ENCODE measurements at regions not wholly inside any gene's neighbourhood (a gene's known extent, or its start where the extent isn't known, plus 50 kb on each side); places are given as distances from the start of the nearest gene placed in this dataset.

DNA sequence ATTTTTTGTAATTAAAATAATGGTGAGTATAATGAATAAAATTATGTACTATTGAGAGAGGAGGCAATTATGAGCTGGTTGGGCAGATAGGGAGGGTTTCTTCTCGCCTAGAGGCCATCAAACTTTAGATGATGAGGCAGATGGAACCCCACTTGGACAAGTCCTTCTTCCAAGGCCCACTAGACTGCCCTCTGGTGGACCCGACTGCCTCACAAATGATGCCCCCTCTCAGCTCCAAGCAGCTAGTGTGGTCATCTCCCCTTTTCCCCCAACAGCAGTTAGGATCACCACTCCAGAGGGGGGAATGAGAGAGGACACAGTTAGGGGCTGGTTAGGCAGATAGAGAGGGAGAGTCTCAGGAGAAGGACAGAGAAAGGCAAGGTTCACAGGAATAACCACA, 348.0 kb upstream of the CDH18 start:
- Histone ChIP-seq H2AFZ (replicated peaks) (no peak overlapping the region), H3K36me3 (no peaks in the 10 kb centered on the region), H4K20me1 (ENCODE audit: low read depth) (no peaks in the 10 kb centered on the region), H3F3A (ENCODE audit: low read depth) (no peaks in the 10 kb centered on the region), H3K4me1 (no peaks in the 10 kb centered on the region), H3K27ac (no peak overlapping the region), H3K4me3 (no peak overlapping the region), H3K4me2 (no peak overlapping the region), H3K27me3 (no peaks in the 10 kb centered on the region), H3K79me2 (ENCODE audit: low read depth) (no peaks in the 10 kb centered on the region), H3K9me3 (ENCODE audit: low read depth) (no peaks in the 10 kb centered on the region), H3K9ac (no peak overlapping the region)
- TF ChIP-seq, protein P1, sequence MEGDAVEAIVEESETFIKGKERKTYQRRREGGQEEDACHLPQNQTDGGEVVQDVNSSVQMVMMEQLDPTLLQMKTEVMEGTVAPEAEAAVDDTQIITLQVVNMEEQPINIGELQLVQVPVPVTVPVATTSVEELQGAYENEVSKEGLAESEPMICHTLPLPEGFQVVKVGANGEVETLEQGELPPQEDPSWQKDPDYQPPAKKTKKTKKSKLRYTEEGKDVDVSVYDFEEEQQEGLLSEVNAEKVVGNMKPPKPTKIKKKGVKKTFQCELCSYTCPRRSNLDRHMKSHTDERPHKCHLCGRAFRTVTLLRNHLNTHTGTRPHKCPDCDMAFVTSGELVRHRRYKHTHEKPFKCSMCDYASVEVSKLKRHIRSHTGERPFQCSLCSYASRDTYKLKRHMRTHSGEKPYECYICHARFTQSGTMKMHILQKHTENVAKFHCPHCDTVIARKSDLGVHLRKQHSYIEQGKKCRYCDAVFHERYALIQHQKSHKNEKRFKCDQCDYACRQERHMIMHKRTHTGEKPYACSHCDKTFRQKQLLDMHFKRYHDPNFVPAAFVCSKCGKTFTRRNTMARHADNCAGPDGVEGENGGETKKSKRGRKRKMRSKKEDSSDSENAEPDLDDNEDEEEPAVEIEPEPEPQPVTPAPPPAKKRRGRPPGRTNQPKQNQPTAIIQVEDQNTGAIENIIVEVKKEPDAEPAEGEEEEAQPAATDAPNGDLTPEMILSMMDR (IDR thresholded peaks at IDR 0.05) = peak; percentile 17
- TF ChIP-seq EZH2phosphoT487 (IDR thresholded peaks at IDR 0.05) = no peak
- no peak for TF ChIP-seq EZH2 (IDR thresholded peaks at IDR 0.05)
- DNase-seq (ENCODE audit: low spot score) = peak; percentile 3
- no peaks in the 10 kb centered on the region for H3K27me3 Mint-ChIP-seq (ENCODE audit: insufficient read depth, low read depth)
- no peaks in the 10 kb centered on the region for H3K4me1 Mint-ChIP-seq
- H3K4me3 Mint-ChIP-seq = no peak overlapping the region
- H3K36me3 Mint-ChIP-seq = peaks cover 17% of the 10 kb centered on the region
- peaks cover 11% of the 10 kb centered on the region for H3K9me3 Mint-ChIP-seq
- H3K27ac Mint-ChIP-seq = no peak overlapping the region

DNA sequence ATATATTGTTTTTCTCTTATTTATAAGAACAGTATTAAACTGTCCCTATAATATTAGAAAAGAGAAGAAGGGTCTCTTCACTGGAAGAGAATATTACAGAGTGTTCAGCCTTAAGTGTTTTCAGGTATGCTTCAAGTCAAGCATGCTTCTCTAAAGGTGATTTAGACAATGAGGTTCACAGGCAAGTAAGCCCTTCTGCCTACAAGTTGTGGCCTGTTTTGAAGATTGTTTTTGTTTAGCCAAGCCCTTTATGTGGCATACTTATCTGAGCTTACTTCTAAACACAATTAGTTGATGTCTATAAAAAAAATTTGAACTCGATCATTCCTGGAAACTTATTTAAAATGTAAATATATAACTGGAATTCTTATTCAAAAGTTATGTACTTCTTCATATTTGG, 343.8 kb upstream of the CDH18 start:
- no peak for DNase-seq (ENCODE audit: low spot score)
- Histone ChIP-seq H3K9me3 (ENCODE audit: low read depth) (no peaks in the 10 kb centered on the region), H3K9ac (no peak overlapping the region), H4K20me1 (ENCODE audit: low read depth) (no peaks in the 10 kb centered on the region), H3K4me1 (no peaks in the 10 kb centered on the region), H3K79me2 (ENCODE audit: low read depth) (no peaks in the 10 kb centered on the region), H3K27me3 (no peaks in the 10 kb centered on the region), H3K36me3 (no peaks in the 10 kb centered on the region), H3K27ac (no peak overlapping the region), H3F3A (ENCODE audit: low read depth) (no peaks in the 10 kb centered on the region), H3K4me2 (no peak overlapping the region), H2AFZ (replicated peaks) (no peak overlapping the region), H3K4me3 (no peak overlapping the region)
- no peak overlapping the region for H3K4me3 Mint-ChIP-seq
- no peaks in the 10 kb centered on the region for H3K9me3 Mint-ChIP-seq
- H3K27me3 Mint-ChIP-seq (ENCODE audit: insufficient read depth, low read depth) = no peaks in the 10 kb centered on the region
- H3K36me3 Mint-ChIP-seq = peaks cover 4% of the 10 kb centered on the region
- no peaks in the 10 kb centered on the region for H3K4me1 Mint-ChIP-seq
- H3K27ac Mint-ChIP-seq = no peak overlapping the region
- TF ChIP-seq EZH2 (IDR thresholded peaks at IDR 0.05) = no peak
- TF ChIP-seq, protein P1 (IDR thresholded peaks at IDR 0.05) = no peak
- no peak for TF ChIP-seq EZH2phosphoT487 (IDR thresholded peaks at IDR 0.05)

DNA sequence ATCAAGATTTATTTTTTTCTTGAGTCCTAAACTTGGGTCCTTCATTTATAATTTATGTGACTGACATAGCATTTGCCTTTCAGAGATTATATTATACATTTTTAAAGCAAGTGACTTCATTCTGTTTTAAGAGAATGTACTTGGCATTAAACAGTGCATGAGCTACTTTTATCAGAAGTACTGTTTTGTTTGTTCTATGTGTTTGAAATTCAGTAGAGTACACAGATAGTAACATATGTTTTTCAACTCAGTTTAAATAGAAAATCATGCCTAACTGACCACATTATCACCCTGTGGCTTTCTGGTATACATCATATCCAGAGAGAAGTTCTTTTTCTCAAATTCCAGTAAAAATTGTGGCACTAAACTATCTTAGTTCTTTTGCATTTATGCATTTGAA, 335.3 kb upstream of the CDH18 start:
- H3K27me3 Mint-ChIP-seq (ENCODE audit: insufficient read depth, low read depth) = no peaks in the 10 kb centered on the region
- no peaks in the 10 kb centered on the region for H4K20me1 ChIP-seq (ENCODE audit: low read depth)
- H3K9me3 Mint-ChIP-seq = no peaks in the 10 kb centered on the region
- H3K4me1 ChIP-seq = no peaks in the 10 kb centered on the region
- no peak overlapping the region for H3K4me3 Mint-ChIP-seq
- no peaks in the 10 kb centered on the region for H3K79me2 ChIP-seq (ENCODE audit: low read depth)
- no peaks in the 10 kb centered on the region for H3K4me1 Mint-ChIP-seq
- no peak for DNase-seq (ENCODE audit: low spot score)
- no peak overlapping the region for H3K4me2 ChIP-seq
- TF ChIP-seq EZH2 (IDR thresholded peaks at IDR 0.05) = no peak
- TF ChIP-seq, protein P1 (IDR thresholded peaks at IDR 0.05) = no peak
- no peak for TF ChIP-seq EZH2phosphoT487 (IDR thresholded peaks at IDR 0.05)
- peaks cover 1% of the 10 kb centered on the region for H3K36me3 Mint-ChIP-seq
- H3K9me3 ChIP-seq (ENCODE audit: low read depth) = no peaks in the 10 kb centered on the region
- no peak overlapping the region for H3K27ac ChIP-seq
- H3K27me3 ChIP-seq = no peaks in the 10 kb centered on the region
- H3K27ac Mint-ChIP-seq = no peak overlapping the region
- no peaks in the 10 kb centered on the region for H3F3A ChIP-seq (ENCODE audit: low read depth)
- no peak overlapping the region for H3K9ac ChIP-seq
- H3K36me3 ChIP-seq = no peaks in the 10 kb centered on the region
- H2AFZ ChIP-seq (replicated peaks) = no peak overlapping the region
- no peak overlapping the region for H3K4me3 ChIP-seq

DNA sequence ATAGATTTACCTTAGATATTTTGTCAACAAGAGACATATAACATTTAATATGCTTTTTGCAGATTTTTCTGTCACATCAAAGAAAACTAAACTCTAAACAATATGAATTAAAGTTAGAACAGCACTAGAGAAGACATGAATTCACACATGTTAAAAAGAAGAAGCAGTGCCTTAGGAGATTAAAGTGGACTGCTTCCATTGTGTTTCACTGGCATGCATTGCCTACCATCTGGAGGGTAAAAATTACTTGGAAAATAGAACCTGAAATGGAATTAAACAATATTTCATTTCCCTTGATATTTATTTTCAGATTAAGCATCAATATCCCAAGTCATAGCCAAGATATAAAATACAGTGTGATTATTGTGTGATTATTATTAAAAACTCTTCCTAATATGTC, 319.4 kb upstream of the CDH18 start:
- no peak overlapping the region for H3K4me3 ChIP-seq
- Mint-ChIP-seq H3K4me1 (no peaks in the 10 kb centered on the region), H3K27ac (no peak overlapping the region), H3K9me3 (no peaks in the 10 kb centered on the region), H3K27me3 (ENCODE audit: insufficient read depth, low read depth) (no peaks in the 10 kb centered on the region), H3K4me3 (no peak overlapping the region), H3K36me3 (no peaks in the 10 kb centered on the region)
- H3K9me3 ChIP-seq (ENCODE audit: low read depth) = no peaks in the 10 kb centered on the region
- TF ChIP-seq EZH2phosphoT487 (IDR thresholded peaks at IDR 0.05) (no peak), EZH2 (IDR thresholded peaks at IDR 0.05) (no peak)
- TF ChIP-seq, protein P1 (IDR thresholded peaks at IDR 0.05) = no peak
- H3K79me2 ChIP-seq (ENCODE audit: low read depth) = no peaks in the 10 kb centered on the region
- H3K27ac ChIP-seq = no peak overlapping the region
- no peaks in the 10 kb centered on the region for H4K20me1 ChIP-seq (ENCODE audit: low read depth)
- no peaks in the 10 kb centered on the region for H3K4me1 ChIP-seq
- DNase-seq (ENCODE audit: low spot score) = no peak
- no peaks in the 10 kb centered on the region for H3K27me3 ChIP-seq
- no peak overlapping the region for H3K9ac ChIP-seq
- H2AFZ ChIP-seq (replicated peaks) = no peak overlapping the region
- no peaks in the 10 kb centered on the region for H3K36me3 ChIP-seq
- H3F3A ChIP-seq (ENCODE audit: low read depth) = no peaks in the 10 kb centered on the region
- H3K4me2 ChIP-seq = no peak overlapping the region
